ENCODE measurements at regions not wholly inside any gene's neighbourhood (a gene's known extent, or its start where the extent isn't known, plus 50 kb on each side); places are given as distances from the start of the nearest gene placed in this dataset.

DNA sequence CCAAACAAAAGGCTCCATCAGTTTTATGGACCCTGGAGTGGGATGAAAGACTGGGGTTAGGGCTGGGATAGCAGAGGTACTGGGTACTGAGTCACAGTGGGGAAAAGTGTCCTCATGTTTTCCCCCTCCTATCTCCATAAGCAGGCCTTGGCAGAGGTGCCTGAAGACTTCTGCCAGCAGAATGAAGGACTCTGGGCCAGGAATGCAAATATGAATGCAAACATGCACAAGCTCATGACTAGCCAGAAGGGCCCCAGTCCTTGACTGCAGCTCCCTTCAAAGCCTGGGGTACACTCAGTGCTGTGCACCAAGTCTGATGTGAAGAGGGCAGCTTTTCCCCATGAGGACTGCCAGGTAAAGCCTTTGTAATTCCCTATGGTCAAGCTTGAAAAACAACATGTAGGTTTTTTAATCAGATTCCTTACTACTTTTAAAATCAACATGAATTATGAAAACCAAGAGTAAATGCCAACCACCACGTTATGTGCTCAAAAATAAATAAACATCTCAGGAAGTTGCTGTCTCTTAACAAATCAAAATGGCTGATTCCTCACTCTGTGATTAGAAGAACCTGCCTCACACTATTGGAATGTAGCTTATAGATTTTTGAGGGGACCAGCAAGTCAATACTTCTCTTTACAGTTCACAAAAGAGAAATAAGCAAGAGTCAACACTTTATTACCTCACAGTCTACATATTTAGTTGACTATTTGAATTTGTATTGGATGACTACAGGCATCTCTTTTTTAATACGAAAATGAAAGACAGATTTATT is 1512.0 kb downstream of the ARAP2 start:
- TF ChIP-seq, protein P1, sequence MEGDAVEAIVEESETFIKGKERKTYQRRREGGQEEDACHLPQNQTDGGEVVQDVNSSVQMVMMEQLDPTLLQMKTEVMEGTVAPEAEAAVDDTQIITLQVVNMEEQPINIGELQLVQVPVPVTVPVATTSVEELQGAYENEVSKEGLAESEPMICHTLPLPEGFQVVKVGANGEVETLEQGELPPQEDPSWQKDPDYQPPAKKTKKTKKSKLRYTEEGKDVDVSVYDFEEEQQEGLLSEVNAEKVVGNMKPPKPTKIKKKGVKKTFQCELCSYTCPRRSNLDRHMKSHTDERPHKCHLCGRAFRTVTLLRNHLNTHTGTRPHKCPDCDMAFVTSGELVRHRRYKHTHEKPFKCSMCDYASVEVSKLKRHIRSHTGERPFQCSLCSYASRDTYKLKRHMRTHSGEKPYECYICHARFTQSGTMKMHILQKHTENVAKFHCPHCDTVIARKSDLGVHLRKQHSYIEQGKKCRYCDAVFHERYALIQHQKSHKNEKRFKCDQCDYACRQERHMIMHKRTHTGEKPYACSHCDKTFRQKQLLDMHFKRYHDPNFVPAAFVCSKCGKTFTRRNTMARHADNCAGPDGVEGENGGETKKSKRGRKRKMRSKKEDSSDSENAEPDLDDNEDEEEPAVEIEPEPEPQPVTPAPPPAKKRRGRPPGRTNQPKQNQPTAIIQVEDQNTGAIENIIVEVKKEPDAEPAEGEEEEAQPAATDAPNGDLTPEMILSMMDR (IDR thresholded peaks at IDR 0.05 in 4 of 5, conservative IDR thresholded peaks at IDR 0.05 in 1 of 5), result no peak
- TF ChIP-seq POLR2A (IDR thresholded peaks at IDR 0.05), result no peak
